GM18873 (cell line): ENCODE measurements at regions not wholly inside any gene's neighbourhood (a gene's known extent, or its start where the extent isn't known, plus 50 kb on each side); places are given as distances from the start of the nearest gene placed in this dataset.
"Not testable (repeated sequence)": the region's sequence is repeated elsewhere in the genome, so short reads cannot be mapped to it uniquely, and the experiment has no call there.

Experiments
- ATAC-seq: cut with Tn5 transposase; IDR thresholded peaks from one replicate; pipeline ENCODE4 v1.9.1; 2021; ENCODE audit warnings: mild to moderate bottlenecking, moderate library complexity, moderate number of reproducible peaks; ENCODE audit not compliant: unreplicated experiment, low FRiP score

- ATAC-seq, result not testable (repeated sequence)
Measured at GRCh38 chr17:30689266-30690000, 135.1 kb downstream of the CRLF3 start.

GRCh38 chr17:30686538-30687479 is 137.7 kb downstream of the CRLF3 start:
- ATAC-seq, result not testable (repeated sequence)

- not testable (repeated sequence) for ATAC-seq
Measured at GRCh38 chr17:30682280-30682679, 142.2 kb downstream of the CRLF3 start.

- ATAC-seq, result not testable (repeated sequence)
Measured at GRCh38 chr17:30680681-30681080, 143.8 kb downstream of the CRLF3 start.

GRCh38 chr17:30677550-30678249 is 146.8 kb downstream of the CRLF3 start:
- no peak for ATAC-seq

- ATAC-seq, result not testable (repeated sequence)
Measured at GRCh38 chr17:30675777-30676492, 148.6 kb downstream of the CRLF3 start.

GRCh38 chr17:30669217-30669649 is 155.3 kb downstream of the CRLF3 start:
- ATAC-seq, result not testable (repeated sequence)

GRCh38 chr17:30668360-30669181 is 155.9 kb downstream of the CRLF3 start:
- not testable (repeated sequence) for ATAC-seq

GRCh38 chr17:30667657-30668359 is 156.7 kb downstream of the CRLF3 start:
- ATAC-seq, result not testable (repeated sequence)

GRCh38 chr17:30666838-30667656 is 157.4 kb downstream of the CRLF3 start:
- ATAC-seq, result not testable (repeated sequence)

- ATAC-seq, result not testable (repeated sequence)
Measured at GRCh38 chr17:30663727-30664455, 160.6 kb downstream of the CRLF3 start.

GRCh38 chr17:30657148-30657547 is 167.3 kb downstream of the CRLF3 start:
- not testable (repeated sequence) for ATAC-seq

GRCh38 chr17:30653038-30653437 is 171.5 kb downstream of the CRLF3 start:
- ATAC-seq, result not testable (repeated sequence)

- not testable (repeated sequence) for ATAC-seq
Measured at GRCh38 chr17:30650149-30650548, 172.9 kb downstream of the GOSR1 start.

- not testable (repeated sequence) for ATAC-seq
Measured at GRCh38 chr17:30648015-30648620, 170.9 kb downstream of the GOSR1 start.

GRCh38 chr17:30645875-30646274 is 168.7 kb downstream of the GOSR1 start:
- ATAC-seq, result not testable (repeated sequence)
